ENCODE measurements at regions not wholly inside any gene's neighbourhood (a gene's known extent, or its start where the extent isn't known, plus 50 kb on each side); places are given as distances from the start of the nearest gene placed in this dataset.

- TF ChIP-seq ZSCAN32 (CRISPR knock-in tag; IDR thresholded peaks at IDR 0.05) (no peak), NR4A1 (CRISPR knock-in tag; IDR thresholded peaks at IDR 0.05) (no peak), NR4A1 (tag; IDR thresholded peaks at IDR 0.05) (no peak), NRF1 (conservative IDR thresholded peaks at IDR 0.05 in 1 of 2, IDR thresholded peaks at IDR 0.05 in 1 of 2) (no peak), NEUROD1 (IDR thresholded peaks at IDR 0.05; ENCODE audit: borderline replicate concordance, low read depth, low read length, partially characterized antibody) (no peak), THRAP3 (IDR thresholded peaks at IDR 0.05; ENCODE audit: borderline replicate concordance) (no peak), PRDM10 (IDR thresholded peaks at IDR 0.05; ENCODE audit: partially characterized antibody) (no peak), ZNF764 (CRISPR knock-in tag; IDR thresholded peaks at IDR 0.05; ENCODE audit: low read depth) (no peak), ZNF75A (CRISPR knock-in tag; IDR thresholded peaks at IDR 0.05) (no peak)
- TF ChIP-seq, protein P1, sequence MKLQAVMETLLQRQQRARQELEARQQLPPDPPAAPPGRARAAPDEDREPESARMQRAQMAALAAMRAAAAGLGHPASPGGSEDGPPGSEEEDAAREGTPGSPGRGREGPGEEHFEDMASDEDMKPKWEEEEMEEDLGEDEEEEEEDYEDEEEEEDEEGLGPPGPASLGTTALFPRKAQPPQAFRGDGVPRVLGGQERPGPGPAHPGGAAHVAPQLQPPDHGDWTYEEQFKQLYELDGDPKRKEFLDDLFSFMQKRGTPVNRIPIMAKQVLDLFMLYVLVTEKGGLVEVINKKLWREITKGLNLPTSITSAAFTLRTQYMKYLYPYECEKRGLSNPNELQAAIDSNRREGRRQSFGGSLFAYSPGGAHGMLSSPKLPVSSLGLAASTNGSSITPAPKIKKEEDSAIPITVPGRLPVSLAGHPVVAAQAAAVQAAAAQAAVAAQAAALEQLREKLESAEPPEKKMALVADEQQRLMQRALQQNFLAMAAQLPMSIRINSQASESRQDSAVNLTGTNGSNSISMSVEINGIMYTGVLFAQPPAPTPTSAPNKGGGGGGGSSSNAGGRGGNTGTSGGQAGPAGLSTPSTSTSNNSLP (IDR thresholded peaks at IDR 0.05; ENCODE audit: borderline replicate concordance, low read depth, low read length) = no peak
- TF ChIP-seq, protein P2, sequence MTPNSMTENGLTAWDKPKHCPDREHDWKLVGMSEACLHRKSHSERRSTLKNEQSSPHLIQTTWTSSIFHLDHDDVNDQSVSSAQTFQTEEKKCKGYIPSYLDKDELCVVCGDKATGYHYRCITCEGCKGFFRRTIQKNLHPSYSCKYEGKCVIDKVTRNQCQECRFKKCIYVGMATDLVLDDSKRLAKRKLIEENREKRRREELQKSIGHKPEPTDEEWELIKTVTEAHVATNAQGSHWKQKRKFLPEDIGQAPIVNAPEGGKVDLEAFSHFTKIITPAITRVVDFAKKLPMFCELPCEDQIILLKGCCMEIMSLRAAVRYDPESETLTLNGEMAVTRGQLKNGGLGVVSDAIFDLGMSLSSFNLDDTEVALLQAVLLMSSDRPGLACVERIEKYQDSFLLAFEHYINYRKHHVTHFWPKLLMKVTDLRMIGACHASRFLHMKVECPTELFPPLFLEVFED (CRISPR knock-in tag; conservative IDR thresholded peaks at IDR 0.05) = no peak
Observed at GRCh38 chr16:35749253-35750141, 2290.1 kb downstream of the TP53TG3F start (continued).

Data from K562 (cell line).